ENCODE measurements at regions not wholly inside any gene's neighbourhood (a gene's known extent, or its start where the extent isn't known, plus 50 kb on each side); places are given as distances from the start of the nearest gene placed in this dataset.
"Not testable (repeated sequence)": the region's sequence is repeated elsewhere in the genome, so short reads cannot be mapped to it uniquely, and the experiment has no call there.

DNA sequence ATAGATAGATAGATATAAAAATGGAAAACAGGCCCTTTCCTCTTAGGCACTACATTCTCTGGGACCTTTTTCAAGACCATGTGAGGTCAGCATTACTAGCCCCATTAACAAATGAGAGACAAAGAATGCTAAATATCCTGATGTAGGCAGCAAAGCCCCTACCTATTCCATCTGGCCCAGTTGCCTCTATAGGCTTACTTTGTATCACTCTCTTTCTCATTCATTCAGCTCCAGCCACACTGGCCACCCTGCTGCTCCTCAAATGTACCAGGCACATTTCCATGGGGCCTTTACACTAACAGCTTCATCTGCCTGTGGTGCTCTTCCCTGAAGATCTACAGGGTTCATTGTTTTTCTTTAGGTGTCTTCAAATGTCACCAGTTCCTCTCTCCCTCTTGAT is 156.4 kb downstream of the SPDYE17 start:
- H3K27ac ChIP-seq (ENCODE audit: low read depth in 1 of 2, low read length in 2 of 2); H3K36me3 ChIP-seq (ENCODE audit: control insufficient read depth in 4 of 4, insufficient read depth in 3 of 4, low read depth in 1 of 4, low read length in 3 of 4); H3K27me3 ChIP-seq (ENCODE audit: control insufficient read depth in 4 of 4, insufficient read depth in 4 of 4, low read length in 3 of 4); H3K9ac ChIP-seq (ENCODE audit: low read depth in 1 of 2, low read length in 2 of 2); H3K4me3 ChIP-seq (ENCODE audit: low read depth in 1 of 3, low read length in 3 of 3); H3K4me1 ChIP-seq (ENCODE audit: control insufficient read depth in 4 of 4, insufficient read depth in 4 of 4, low read length in 3 of 4); DNase-seq (ENCODE audit: low spot score); H3K9me3 ChIP-seq (ENCODE audit: control insufficient read depth in 4 of 4, low read length in 3 of 4): not testable (repeated sequence)

GRCh38 chr7:76870504-76870808 is 161.7 kb downstream of the SPDYE17 start:
- 52% methylated on average over 1 of the region's 1 CpG for WGBS
- H3K27ac ChIP-seq (ENCODE audit: low read depth in 1 of 2, low read length in 2 of 2); H3K36me3 ChIP-seq (ENCODE audit: control insufficient read depth in 4 of 4, insufficient read depth in 3 of 4, low read depth in 1 of 4, low read length in 3 of 4); H3K4me3 ChIP-seq (ENCODE audit: low read depth in 1 of 3, low read length in 3 of 3); H3K27me3 ChIP-seq (ENCODE audit: control insufficient read depth in 4 of 4, insufficient read depth in 4 of 4, low read length in 3 of 4); DNase-seq (ENCODE audit: low spot score); H3K9ac ChIP-seq (ENCODE audit: low read depth in 1 of 2, low read length in 2 of 2); H3K4me1 ChIP-seq (ENCODE audit: control insufficient read depth in 4 of 4, insufficient read depth in 4 of 4, low read length in 3 of 4); H3K9me3 ChIP-seq (ENCODE audit: control insufficient read depth in 4 of 4, low read length in 3 of 4): not testable (repeated sequence)

DNA sequence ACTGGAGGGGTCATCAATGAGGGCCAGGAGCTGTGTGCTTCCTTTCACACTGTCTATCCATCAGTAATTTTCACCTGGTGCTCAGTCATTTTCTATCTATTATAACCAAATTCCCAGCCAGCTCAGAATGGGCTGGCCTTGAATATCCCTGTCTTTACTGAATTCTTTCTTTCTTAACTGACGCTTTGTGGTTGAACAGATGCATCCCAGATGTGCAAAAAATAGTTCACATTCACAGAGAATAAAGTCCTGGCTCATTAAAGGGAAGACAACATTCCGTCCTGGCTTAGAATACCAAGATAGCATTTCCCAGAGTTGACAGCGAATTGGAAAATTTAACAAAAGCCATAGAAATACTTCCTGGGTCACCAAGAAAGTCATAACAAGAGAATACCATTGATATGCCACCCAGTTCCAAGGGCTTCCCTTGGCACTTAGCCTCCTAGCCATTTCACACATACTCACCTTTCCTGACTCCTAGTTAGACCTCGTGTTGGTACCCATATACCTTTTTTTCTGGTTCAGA is 164.7 kb downstream of the SPDYE17 start:
- not testable (repeated sequence) for DNase-seq (ENCODE audit: low spot score); H3K36me3 ChIP-seq (ENCODE audit: control insufficient read depth in 4 of 4, insufficient read depth in 3 of 4, low read depth in 1 of 4, low read length in 3 of 4); H3K4me1 ChIP-seq (ENCODE audit: control insufficient read depth in 4 of 4, insufficient read depth in 4 of 4, low read length in 3 of 4); H3K27me3 ChIP-seq (ENCODE audit: control insufficient read depth in 4 of 4, insufficient read depth in 4 of 4, low read length in 3 of 4); H3K9ac ChIP-seq (ENCODE audit: low read depth in 1 of 2, low read length in 2 of 2); H3K27ac ChIP-seq (ENCODE audit: low read depth in 1 of 2, low read length in 2 of 2); H3K9me3 ChIP-seq (ENCODE audit: control insufficient read depth in 4 of 4, low read length in 3 of 4); H3K4me3 ChIP-seq (ENCODE audit: low read depth in 1 of 3, low read length in 3 of 3)
- WGBS, result 77% methylated on average over 4 of the region's 4 CpGs

DNA sequence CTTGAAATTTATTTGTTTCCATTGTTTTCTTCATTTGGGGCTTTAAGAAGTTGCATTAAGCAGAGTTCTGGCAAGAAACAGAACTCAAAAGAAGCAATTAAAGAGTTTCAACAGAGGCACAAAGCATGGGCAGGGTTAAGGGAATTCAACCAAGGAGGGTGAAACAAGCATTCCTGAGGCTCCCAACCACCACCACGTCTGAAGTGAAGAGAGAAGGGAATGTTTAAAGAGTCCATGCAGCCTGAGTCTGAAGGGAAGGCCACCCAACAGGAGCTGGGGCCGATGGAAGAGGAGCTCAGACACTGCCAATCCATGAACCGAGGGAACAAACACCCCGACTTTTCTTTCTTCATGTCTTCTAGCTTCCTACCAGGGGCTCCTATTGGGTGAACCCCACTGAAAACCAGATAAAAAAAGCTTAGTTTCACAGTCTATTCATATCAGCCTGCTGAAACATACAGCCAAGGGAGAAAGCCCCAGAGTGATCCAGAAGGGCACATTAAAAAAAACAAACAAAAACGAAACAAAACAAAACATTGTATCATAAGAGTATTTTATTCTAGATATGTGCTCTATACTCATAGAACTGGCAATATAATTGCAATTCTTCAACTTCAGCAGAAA is 168.9 kb downstream of the SPDYE17 start:
- not testable (repeated sequence) for H3K4me3 ChIP-seq (ENCODE audit: low read depth in 1 of 3, low read length in 3 of 3); H3K27me3 ChIP-seq (ENCODE audit: control insufficient read depth in 4 of 4, insufficient read depth in 4 of 4, low read length in 3 of 4); H3K9me3 ChIP-seq (ENCODE audit: control insufficient read depth in 4 of 4, low read length in 3 of 4); H3K9ac ChIP-seq (ENCODE audit: low read depth in 1 of 2, low read length in 2 of 2); H3K4me1 ChIP-seq (ENCODE audit: control insufficient read depth in 4 of 4, insufficient read depth in 4 of 4, low read length in 3 of 4); DNase-seq (ENCODE audit: low spot score); H3K27ac ChIP-seq (ENCODE audit: low read depth in 1 of 2, low read length in 2 of 2); H3K36me3 ChIP-seq (ENCODE audit: control insufficient read depth in 4 of 4, insufficient read depth in 3 of 4, low read depth in 1 of 4, low read length in 3 of 4)
- WGBS, result 72% methylated on average over 1 of the region's 5 CpGs

DNA sequence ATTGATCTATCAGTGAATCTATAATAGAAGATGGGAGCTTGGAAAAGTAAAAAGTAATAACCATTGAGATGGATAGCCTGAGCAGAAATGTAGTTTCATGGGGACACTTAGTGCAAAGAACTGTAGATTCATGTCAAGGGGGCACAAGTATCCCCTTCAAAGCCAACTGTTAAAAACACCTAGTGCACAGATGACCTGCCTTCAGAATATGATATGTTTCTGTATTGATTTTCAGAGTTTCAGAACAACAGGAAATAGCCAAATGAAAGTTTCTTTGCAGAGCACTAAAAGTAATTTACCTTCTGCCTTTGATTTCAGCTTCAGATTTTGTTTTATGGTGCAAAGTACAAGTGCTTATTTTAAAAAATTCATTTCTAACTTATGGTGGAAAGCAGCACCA is 169.9 kb downstream of the SPDYE17 start:
- H3K4me1 ChIP-seq (ENCODE audit: control insufficient read depth in 4 of 4, insufficient read depth in 4 of 4, low read length in 3 of 4); H3K27me3 ChIP-seq (ENCODE audit: control insufficient read depth in 4 of 4, insufficient read depth in 4 of 4, low read length in 3 of 4); H3K9ac ChIP-seq (ENCODE audit: low read depth in 1 of 2, low read length in 2 of 2); H3K9me3 ChIP-seq (ENCODE audit: control insufficient read depth in 4 of 4, low read length in 3 of 4); H3K27ac ChIP-seq (ENCODE audit: low read depth in 1 of 2, low read length in 2 of 2); H3K36me3 ChIP-seq (ENCODE audit: control insufficient read depth in 4 of 4, insufficient read depth in 3 of 4, low read depth in 1 of 4, low read length in 3 of 4); H3K4me3 ChIP-seq (ENCODE audit: low read depth in 1 of 3, low read length in 3 of 3); DNase-seq (ENCODE audit: low spot score): not testable (repeated sequence)

GRCh38 chr7:76859933-76860332 is 172.2 kb downstream of the SPDYE17 start:
- H3K9ac ChIP-seq (ENCODE audit: low read depth in 1 of 2, low read length in 2 of 2); H3K36me3 ChIP-seq (ENCODE audit: control insufficient read depth in 4 of 4, insufficient read depth in 3 of 4, low read depth in 1 of 4, low read length in 3 of 4); H3K4me1 ChIP-seq (ENCODE audit: control insufficient read depth in 4 of 4, insufficient read depth in 4 of 4, low read length in 3 of 4); H3K4me3 ChIP-seq (ENCODE audit: low read depth in 1 of 3, low read length in 3 of 3); H3K27ac ChIP-seq (ENCODE audit: low read depth in 1 of 2, low read length in 2 of 2); H3K9me3 ChIP-seq (ENCODE audit: control insufficient read depth in 4 of 4, low read length in 3 of 4); H3K27me3 ChIP-seq (ENCODE audit: control insufficient read depth in 4 of 4, insufficient read depth in 4 of 4, low read length in 3 of 4); DNase-seq (ENCODE audit: low spot score): not testable (repeated sequence)
- 26% methylated on average over 5 of the region's 5 CpGs for WGBS

- not testable (repeated sequence) for DNase-seq (ENCODE audit: low spot score); H3K27ac ChIP-seq (ENCODE audit: low read depth in 1 of 2, low read length in 2 of 2); H3K27me3 ChIP-seq (ENCODE audit: control insufficient read depth in 4 of 4, insufficient read depth in 4 of 4, low read length in 3 of 4); H3K4me3 ChIP-seq (ENCODE audit: low read depth in 1 of 3, low read length in 3 of 3); H3K9me3 ChIP-seq (ENCODE audit: control insufficient read depth in 4 of 4, low read length in 3 of 4); H3K9ac ChIP-seq (ENCODE audit: low read depth in 1 of 2, low read length in 2 of 2); H3K36me3 ChIP-seq (ENCODE audit: control insufficient read depth in 4 of 4, insufficient read depth in 3 of 4, low read depth in 1 of 4, low read length in 3 of 4); H3K4me1 ChIP-seq (ENCODE audit: control insufficient read depth in 4 of 4, insufficient read depth in 4 of 4, low read length in 3 of 4)
Measured at GRCh38 chr7:76854631-76855030, 177.5 kb downstream of the SPDYE17 start.

DNA sequence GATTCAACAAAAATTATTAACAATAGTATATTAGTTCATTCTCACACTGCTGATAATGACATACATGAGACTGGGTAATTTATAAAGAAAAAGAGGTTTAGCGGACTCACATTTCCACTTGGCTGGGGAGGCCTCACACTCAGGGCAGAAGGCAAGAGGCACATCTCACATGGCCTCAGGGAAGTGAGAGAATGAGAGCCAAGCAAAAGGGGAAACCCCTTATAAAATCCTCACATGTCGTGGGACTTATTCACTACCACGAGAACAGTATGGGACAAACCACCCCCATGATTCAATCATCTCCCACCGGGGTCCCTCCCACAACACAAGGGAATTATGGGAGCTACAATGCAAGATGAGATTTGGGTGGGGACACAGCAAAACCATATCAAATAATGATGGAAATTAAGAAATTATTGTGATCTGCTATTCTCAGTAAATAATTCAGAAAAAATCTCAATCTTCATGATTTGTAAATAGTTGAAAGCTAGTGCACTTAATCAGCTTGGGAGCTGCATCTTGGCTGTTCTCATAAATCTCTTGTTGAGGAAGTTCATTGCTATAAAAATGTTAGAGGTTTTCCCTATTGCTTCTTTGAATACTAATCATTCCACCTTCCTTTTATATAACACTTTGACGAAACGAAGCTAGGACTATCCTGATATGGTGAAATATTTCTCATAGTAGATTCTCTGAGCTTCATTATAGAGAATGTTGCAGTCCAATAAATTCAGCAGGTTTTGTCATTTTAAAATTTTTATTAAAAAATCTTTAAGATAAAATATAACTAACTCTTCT is 179.2 kb downstream of the SPDYE17 start:
- not testable (repeated sequence) for H3K9ac ChIP-seq (ENCODE audit: low read depth in 1 of 2, low read length in 2 of 2); H3K4me1 ChIP-seq (ENCODE audit: control insufficient read depth in 4 of 4, insufficient read depth in 4 of 4, low read length in 3 of 4); H3K9me3 ChIP-seq (ENCODE audit: control insufficient read depth in 4 of 4, low read length in 3 of 4); H3K36me3 ChIP-seq (ENCODE audit: control insufficient read depth in 4 of 4, insufficient read depth in 3 of 4, low read depth in 1 of 4, low read length in 3 of 4); H3K4me3 ChIP-seq (ENCODE audit: low read depth in 1 of 3, low read length in 3 of 3); DNase-seq (ENCODE audit: low spot score); H3K27ac ChIP-seq (ENCODE audit: low read depth in 1 of 2, low read length in 2 of 2); H3K27me3 ChIP-seq (ENCODE audit: control insufficient read depth in 4 of 4, insufficient read depth in 4 of 4, low read length in 3 of 4)
- WGBS, result 78% methylated on average over 6 of the region's 6 CpGs
